HK-2 (cell line): ENCODE measurements at regions not wholly inside any gene's neighbourhood (a gene's known extent, or its start where the extent isn't known, plus 50 kb on each side); places are given as distances from the start of the nearest gene placed in this dataset.
A peak's percentile ranks its signal among the peaks of the same experiment; 100 is the strongest.
"Not testable (repeated sequence)": the region's sequence is repeated elsewhere in the genome, so short reads cannot be mapped to it uniquely, and the experiment has no call there.

ENCODE experiments used
- DNase-seq: peaks from one replicate; pipeline ENCODE4 v3.0.0-alpha.2; 2018; ENCODE audit not compliant: unreplicated experiment

GRCh38 chrX:46226422-46226821 lies 318.8 kb downstream of the ZNF674 start:
- DNase-seq: no peak

GRCh38 chrX:46223499-46223898 lies 321.7 kb downstream of the ZNF674 start:
- not testable (repeated sequence) for DNase-seq

- no peak for DNase-seq
Observed at GRCh38 chrX:46220822-46221221, 324.4 kb downstream of the ZNF674 start.

- no peak for DNase-seq
Observed at GRCh38 chrX:46218373-46218772, 326.8 kb downstream of the ZNF674 start.

GRCh38 chrX:46216406-46216805 lies 328.8 kb downstream of the ZNF674 start:
- no peak for DNase-seq

GRCh38 chrX:46211079-46211478 lies 334.1 kb downstream of the ZNF674 start:
- no peak for DNase-seq

- DNase-seq: no peak
Observed at GRCh38 chrX:46209768-46210167, 335.5 kb downstream of the ZNF674 start.

- DNase-seq: no peak
Observed at GRCh38 chrX:46209037-46209436, 336.2 kb downstream of the ZNF674 start.

- DNase-seq: no peak
Observed at GRCh38 chrX:46208225-46208854, 336.9 kb downstream of the ZNF674 start.

- no peak for DNase-seq
Observed at GRCh38 chrX:46204721-46205422, 340.3 kb downstream of the ZNF674 start.

GRCh38 chrX:46202733-46203514 lies 342.3 kb downstream of the ZNF674 start:
- no peak for DNase-seq

- DNase-seq: no peak
Observed at GRCh38 chrX:46200413-46200812, 344.8 kb downstream of the ZNF674 start.

- no peak for DNase-seq
Observed at GRCh38 chrX:46198858-46199257, 346.4 kb downstream of the ZNF674 start.

- DNase-seq: not testable (repeated sequence)
Observed at GRCh38 chrX:46186811-46187106, 358.5 kb downstream of the ZNF674 start.

GRCh38 chrX:46185923-46186810 lies 359.1 kb downstream of the ZNF674 start:
- DNase-seq: no peak

GRCh38 chrX:46184749-46185148 lies 360.5 kb downstream of the ZNF674 start:
- no peak for DNase-seq

GRCh38 chrX:46180258-46180687 lies 364.9 kb downstream of the ZNF674 start:
- peak; percentile 30 for DNase-seq

GRCh38 chrX:46179748-46180147 lies 365.5 kb downstream of the ZNF674 start:
- no peak for DNase-seq

- no peak for DNase-seq
Observed at GRCh38 chrX:46178763-46179162, 366.5 kb downstream of the ZNF674 start.

GRCh38 chrX:46173159-46173558 lies 372.1 kb downstream of the ZNF674 start:
- no peak for DNase-seq

GRCh38 chrX:46171457-46171856 lies 373.8 kb downstream of the ZNF674 start:
- DNase-seq: not testable (repeated sequence)

- no peak for DNase-seq
Observed at GRCh38 chrX:46169808-46170207, 375.4 kb downstream of the ZNF674 start.
